SH-SY5Y (cell line): ENCODE measurements at regions not wholly inside any gene's neighbourhood (a gene's known extent, or its start where the extent isn't known, plus 50 kb on each side); places are given as distances from the start of the nearest gene placed in this dataset.

Experiments
- GATA2 ChIP-seq: IDR thresholded peaks from 2 replicates; pipeline ENCODE4 v1.6.1; 2011; ENCODE audit warnings: mild to moderate bottlenecking, low read depth, low read length
- GATA3 ChIP-seq: IDR thresholded peaks from 2 replicates; pipeline ENCODE4 v1.6.1; 2011; ENCODE audit warnings: low read depth, mild to moderate bottlenecking, low read length, moderate library complexity

DNA sequence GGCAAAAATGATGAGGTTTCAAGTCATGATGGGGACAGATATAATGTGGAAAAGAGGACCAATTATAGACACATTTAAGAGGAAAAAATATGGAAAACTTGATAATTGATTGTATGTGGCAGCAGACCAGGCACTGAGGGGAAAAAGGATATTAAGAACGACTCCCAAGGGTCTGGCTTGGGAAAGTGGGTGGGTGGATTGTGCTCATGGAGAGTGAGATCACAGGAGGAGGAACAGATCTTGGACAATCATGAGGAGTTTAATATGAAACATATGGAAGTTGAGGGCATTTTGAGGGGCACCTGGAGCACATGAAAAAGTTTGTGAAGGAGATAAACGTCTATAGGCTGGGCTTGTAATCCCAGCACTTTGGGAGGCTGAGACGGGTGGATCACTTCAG lies 454.3 kb upstream of the KLF4 start:
- TF ChIP-seq GATA3 (no peak), GATA2 (no peak)
